GM21619 (cell line): ENCODE measurements at regions not wholly inside any gene's neighbourhood (a gene's known extent, or its start where the extent isn't known, plus 50 kb on each side); places are given as distances from the start of the nearest gene placed in this dataset.
A peak's percentile ranks its signal among the peaks of the same experiment; 100 is the strongest.

ENCODE experiments used
- ATAC-seq: cut with Tn5 transposase; IDR thresholded peaks from one replicate; pipeline ENCODE4 v1.9.1; 2021; ENCODE audit not compliant: unreplicated experiment

DNA sequence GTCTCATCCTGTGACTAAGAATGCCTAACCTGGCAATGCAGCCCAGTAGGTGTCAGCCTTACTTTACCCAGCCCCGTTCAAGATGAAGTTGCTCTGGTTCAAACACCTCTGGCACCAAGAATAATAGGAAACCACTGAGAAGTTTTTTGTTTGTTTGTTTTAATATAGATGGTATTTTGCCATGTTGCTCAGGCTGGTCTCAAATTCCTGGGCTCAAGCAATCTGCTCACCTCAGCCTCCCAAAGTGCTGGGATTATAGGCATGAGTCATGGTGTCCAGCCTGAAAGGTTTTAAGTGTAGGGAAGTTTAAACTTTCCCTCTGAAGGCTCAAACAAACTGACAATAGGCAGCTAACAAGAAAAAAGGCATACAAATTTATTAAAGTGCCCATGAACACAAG lies 51.2 kb upstream of the ABCC4 start:
- no peak for ATAC-seq

DNA sequence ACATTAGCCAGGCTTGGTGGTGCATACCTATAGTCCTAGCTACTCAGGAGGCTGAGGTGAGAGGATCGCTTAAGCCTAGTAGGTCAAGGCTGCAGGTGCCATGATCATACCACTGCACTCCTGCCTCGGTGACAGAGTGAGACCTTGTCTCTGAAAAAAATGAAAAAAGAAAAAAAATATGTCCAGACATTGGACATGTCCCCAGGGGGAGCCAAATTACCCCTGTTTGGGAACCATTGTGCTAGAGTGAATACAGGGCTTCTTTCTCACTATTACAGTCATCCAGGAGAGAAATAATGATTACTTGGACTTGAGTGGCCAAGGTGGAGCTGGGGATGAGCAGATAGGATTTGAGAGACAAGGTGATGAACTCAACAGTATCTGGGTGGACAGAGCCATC lies 52.9 kb upstream of the ABCC4 start:
- ATAC-seq: no peak

DNA sequence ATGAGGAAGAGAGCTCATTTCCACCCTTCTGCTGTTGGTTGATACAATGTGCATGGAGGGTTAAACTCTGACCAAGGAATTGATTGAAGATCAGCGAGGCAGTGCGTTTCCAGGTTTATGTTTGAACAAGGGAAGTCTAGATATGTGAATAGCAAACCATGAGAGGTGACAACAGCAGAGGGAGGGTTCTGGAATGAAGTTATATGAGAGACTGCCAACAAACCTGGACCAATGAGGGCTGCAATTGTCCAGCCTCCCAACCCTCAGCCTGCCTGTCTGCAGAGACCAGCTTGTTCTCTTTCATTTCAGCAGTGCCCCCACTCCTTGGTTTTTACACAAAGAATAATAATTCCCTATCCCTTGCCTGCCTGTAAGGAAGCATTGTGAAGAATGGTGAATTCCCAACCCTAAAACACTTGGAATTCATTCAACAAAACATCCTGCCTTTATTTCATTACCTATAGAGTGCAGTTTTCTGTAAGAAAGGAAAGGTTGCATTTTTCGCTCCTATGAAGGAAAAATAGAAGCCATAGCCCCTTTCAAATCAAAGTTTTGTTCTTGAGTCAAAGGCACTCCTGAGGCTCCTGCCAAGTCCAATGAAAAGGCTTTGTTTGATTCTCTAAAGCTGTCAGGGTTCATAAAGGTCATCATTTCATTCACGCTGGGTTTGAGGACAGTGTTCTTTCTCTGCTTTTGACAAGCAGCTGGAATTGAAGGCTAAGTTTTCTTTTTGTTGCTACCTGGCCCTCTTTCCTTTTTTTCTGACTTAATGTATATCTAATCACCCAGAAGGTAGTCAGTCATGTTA lies 53.6 kb upstream of the ABCC4 start:
- no peak for ATAC-seq

- no peak for ATAC-seq
These were observed 54.2 kb upstream of the ABCC4 start for GRCh38 chr13:95355494-95355893.

DNA sequence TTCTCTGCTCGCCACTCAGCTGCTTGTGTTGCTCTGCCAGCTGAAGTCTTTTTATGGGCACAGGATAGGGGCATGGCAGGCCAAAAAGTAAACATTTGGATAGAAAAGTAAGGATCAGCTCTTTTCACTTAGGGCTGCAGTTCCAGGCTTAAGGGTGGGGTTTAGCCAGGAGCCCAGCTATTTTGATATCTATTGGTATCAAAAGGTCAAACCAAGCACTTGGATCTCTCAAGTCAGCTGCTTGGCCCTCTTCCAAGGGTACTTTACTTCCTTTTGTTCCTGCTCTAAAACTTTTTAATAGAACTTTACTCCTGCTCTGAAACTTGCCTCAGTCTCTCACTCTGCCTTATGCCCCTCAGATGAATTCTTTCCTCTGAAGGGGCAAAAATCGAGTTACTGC lies 55.7 kb upstream of the ABCC4 start:
- no peak for ATAC-seq

- no peak for ATAC-seq
These were observed 56.6 kb upstream of the ABCC4 start for GRCh38 chr13:95357875-95358274.

DNA sequence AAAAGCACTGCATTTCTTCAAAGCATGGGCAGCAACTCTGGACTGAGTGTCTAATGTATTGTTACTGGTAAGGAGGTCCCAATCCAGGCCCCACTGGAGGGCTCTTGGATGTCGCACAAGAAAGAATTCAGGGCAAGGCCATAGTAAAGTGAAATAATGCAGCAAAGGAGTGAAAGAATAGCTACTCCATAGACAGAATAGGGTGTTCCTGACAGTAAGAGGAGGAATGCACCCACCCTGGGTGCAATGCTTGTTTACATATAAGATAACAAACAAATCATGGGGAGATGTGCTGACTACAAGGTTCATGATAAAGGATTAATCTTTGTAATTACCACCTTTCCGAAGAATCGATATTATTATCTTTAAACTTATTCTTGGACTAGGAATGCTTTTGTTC lies 58.8 kb upstream of the ABCC4 start:
- ATAC-seq: no peak

GRCh38 chr13:95360464-95361097 lies 59.3 kb upstream of the ABCC4 start:
- no peak for ATAC-seq

DNA sequence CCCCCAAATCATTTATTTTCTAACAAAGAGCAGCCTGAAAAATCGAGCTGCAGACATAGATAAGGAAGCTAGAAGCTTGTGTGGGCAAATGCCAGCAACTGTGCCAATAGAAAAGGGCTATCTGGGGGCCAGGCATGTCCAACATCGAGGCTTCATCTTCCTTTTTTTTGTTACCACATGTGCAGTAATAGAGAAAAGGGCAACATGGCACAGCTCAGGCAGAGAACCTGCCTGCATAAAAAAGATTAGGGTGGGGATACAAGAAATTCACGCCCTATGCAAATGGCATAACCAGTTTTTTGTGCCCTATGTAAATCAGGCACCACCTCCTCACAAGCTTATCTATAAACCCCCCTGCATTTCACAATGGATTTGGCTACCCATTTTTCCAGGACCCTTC lies 60.4 kb upstream of the ABCC4 start:
- ATAC-seq: no peak

DNA sequence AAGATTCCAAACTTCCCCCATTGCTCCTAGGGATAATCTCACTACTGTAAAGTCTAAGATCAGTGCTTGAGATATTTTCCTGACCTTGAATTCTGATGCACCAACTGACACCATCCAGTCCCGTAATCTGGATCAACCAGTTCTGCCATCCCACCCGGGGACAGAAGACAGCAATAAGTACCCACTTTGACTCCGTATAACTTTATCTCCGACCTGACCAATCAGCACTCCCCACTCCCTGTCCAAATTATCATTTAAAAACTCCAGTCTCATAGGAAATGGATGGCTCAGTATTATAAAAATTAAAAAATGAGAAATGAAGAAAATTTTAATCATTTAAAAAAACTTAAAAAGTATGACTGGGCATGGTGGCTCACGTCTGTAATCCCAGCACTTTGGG lies 61.4 kb upstream of the ABCC4 start:
- ATAC-seq: no peak

GRCh38 chr13:95367309-95367843 lies 66.1 kb upstream of the ABCC4 start:
- ATAC-seq: no peak

GRCh38 chr13:95368998-95369397 lies 67.7 kb upstream of the ABCC4 start:
- ATAC-seq: no peak

GRCh38 chr13:95375706-95376105 lies 74.5 kb upstream of the ABCC4 start:
- ATAC-seq: no peak

DNA sequence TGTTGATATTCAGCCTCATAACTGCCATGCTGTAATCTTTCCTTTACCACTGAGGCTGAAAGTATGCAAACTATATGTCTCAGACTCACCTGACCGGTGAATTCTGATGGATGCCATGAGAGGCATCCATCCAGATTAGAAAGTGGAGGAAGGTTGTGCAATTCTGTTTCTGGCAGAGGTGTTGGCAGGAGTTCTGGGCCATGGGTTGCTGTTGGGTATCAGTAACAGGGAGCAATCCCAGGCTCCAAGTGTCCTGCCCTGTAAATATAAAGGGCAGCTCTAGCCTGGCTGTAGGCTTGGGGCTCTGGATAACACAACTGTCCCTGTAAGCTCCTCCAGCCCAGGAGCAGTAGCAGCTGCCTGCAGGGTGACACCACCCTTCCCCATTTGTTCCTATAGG lies 77.4 kb upstream of the ABCC4 start:
- no peak for ATAC-seq

DNA sequence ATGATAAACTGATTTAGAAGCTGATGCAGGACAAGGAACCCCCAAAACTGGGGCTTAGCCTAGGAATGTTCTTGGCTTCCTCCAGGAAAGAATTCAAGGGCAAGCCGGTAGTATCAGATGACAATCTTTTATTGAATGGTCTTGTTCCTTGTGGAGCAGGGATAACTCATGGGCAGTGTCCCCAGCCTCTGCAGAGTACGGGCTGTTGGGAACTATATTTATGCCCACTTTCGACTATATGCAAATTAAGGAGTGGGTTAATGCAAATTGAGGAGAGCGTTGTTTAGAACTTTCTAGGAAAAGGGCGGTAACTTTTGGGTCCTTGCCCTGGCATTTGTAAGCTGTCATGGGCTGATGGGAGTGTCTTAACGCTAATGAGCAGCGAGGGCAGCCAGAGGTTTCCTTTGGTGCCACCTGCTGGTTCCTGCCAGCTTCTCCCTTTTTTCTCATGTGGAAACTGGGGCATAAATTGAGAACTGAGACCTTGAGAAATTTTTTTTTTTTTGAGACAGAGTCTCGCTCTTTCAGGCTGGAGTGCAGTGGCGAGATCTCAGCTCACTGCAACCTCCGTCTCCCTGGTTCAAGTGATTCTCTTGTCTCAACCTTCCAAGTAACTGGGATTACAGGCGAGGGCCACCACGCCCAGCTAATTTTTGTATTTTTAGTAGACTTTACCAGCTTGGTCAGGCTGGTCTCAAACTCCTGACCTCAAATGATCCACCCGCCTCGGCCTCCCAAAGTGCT lies 79.4 kb upstream of the ABCC4 start:
- peak; percentile 85 for ATAC-seq

DNA sequence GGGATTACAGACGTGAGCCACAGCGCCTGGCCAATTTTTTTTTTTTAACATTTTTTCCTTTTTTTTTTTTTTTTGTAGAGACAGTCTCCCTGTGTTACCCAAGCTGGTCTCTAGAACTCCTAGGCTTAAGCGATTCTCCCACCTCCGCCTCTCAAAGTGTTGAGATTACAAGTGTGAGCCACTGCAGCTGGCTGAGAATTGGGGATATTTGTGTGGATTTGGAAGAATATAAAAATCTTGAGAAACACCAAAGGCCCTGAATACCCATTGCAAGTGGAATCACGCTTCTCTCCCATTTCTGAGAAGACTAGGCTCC lies 79.9 kb upstream of the ABCC4 start:
- no peak for ATAC-seq

DNA sequence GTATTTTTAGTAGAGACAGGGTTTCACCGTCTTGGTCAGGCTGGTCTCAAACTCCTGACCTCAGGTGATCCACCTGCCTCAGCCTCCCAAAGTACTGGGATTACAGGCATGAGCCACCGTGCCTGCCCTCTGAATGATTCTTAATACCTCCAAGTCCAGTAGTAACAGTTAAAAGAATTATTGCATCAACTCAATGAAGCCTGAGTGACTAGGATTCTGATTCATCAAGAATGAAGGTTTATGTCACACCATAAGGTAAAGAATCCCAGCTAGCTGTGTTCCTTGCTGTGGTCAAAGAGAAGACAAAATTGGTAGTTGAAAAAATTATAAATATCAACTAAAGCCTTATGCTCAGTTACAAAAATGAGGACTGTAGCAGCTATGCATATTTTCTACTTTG lies 81.2 kb upstream of the ABCC4 start:
- ATAC-seq: no peak

- no peak for ATAC-seq
These were observed 81.7 kb upstream of the ABCC4 start for GRCh38 chr13:95382916-95383315.

DNA sequence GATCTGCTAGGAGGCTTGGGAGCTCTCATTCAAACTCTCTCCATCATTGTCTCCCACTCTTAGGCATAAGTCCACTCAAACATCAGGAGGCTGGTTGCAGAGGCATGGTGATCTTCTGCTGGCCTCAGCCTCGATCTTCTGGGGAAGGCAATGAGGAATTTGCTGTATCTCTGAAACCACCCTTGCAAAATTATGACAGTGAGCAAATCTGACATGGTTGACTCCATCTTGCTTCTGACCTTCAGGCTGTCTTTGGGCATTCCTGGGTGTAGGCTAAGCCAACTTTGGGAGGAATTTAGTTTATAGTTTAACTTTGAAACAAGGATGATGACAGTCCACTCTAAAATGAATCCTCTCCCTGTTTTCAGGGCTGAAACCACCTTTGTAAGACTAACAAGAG lies 84.1 kb upstream of the ABCC4 start:
- no peak for ATAC-seq

DNA sequence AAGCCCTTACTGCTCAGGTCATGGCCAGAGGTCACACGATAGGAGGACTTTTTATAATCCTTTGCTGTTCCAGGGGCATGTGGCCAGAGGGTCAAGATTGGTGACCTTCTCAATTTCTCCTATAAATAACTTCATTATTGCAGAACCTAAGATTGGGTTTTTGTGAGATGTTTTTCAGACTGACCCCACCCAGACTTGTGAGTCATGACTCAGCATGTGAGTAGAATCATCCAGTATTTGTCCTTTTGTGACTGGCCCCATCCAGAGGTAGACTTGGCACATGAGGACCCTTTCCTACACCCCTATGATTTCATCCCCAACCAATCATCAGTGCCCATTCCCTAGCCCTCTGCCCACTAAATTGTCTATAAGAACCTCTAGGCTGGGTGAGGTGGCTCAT lies 84.5 kb upstream of the ABCC4 start:
- no peak for ATAC-seq

- no peak for ATAC-seq
These were observed 85.1 kb upstream of the ABCC4 start for GRCh38 chr13:95386370-95386769.

GRCh38 chr13:95387733-95388207 lies 86.5 kb upstream of the ABCC4 start:
- no peak for ATAC-seq
